ENCODE measurements at regions not wholly inside any gene's neighbourhood (a gene's known extent, or its start where the extent isn't known, plus 50 kb on each side); places are given as distances from the start of the nearest gene placed in this dataset.

GRCh38 chr6:140871911-140872310, 1260.8 kb upstream of the GJE1 start:
- TF ChIP-seq ZNF274 (IDR thresholded peaks at IDR 0.05; ENCODE audit: low read depth, low read length): no peak
- no peak for TF ChIP-seq YY1 (IDR thresholded peaks at IDR 0.05; ENCODE audit: insufficient read depth, insufficient read length)
- no peak for TF ChIP-seq SUZ12 (IDR thresholded peaks at IDR 0.05; ENCODE audit: extremely low read depth, insufficient read depth, insufficient read length)
